TTC549 (cell line): ENCODE measurements at regions not wholly inside any gene's neighbourhood (a gene's known extent, or its start where the extent isn't known, plus 50 kb on each side); places are given as distances from the start of the nearest gene placed in this dataset.
"Not testable (repeated sequence)": the region's sequence is repeated elsewhere in the genome, so short reads cannot be mapped to it uniquely, and the experiment has no call there.

Source experiments
- FAIRE-seq: peaks from 2 replicates; lab custom pipeline; 2012; peaks lifted over from hg19 to GRCh38; lab: Jason Lieb, UNC

DNA sequence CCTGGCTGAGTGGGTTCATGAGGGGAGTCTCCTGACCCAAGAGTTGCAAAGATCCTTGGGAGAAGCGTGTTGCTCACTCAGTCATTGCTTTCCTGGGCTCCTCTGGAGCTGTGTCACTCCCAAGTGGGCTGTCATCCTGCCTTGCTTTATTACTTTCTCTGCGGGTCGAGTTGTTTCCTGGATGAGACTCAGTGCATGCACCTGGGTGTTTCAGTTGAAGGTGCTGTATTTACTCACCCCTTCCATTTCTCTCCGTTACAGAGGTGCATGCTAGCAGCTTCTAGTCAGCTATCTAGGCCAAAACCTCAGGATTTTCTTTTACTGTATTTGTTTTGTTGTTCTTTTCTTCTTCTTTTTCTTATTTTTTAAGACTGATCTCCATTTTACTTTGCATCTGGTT, 785.5 kb upstream of the EDIL3 start:
- no peak for FAIRE-seq

DNA sequence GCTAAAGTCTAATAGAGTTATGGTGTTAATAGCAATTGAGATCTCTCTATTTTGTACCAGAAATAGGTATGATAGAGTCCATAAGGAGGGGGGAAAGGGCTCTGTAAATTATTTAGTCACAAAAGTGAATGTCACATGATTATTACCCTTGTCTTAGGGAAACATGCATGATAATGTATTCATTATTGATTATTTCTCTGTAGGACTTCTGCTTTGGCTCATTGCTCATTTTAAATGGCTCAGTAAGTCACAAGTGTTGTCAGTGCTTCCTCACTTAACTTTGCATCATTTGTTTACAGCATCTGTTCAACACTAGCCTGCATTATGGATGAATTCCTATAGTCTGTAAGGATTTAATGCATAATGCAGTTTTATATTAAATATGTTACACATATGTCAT, 788.8 kb upstream of the EDIL3 start:
- FAIRE-seq, result no peak

DNA sequence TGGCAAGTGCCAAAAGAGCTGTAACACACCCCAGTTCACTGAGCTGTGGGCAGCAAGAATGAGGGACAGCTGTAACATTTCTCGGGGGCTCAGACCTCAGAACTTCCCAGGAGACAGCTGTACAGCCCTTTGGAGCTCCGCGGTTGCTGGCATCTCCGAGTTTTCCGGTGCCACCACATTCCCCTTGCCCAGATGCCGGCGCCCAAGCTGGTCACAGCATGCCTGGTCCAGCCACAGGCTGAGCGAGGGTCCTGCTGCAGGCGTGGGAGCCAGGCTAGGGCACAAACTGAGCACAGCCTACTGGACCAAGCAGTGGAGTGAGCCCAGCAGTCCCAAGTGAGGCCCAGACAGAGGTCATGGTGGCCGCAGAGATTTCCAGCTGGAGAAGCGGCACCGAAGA, 797.7 kb upstream of the EDIL3 start:
- no peak for FAIRE-seq

DNA sequence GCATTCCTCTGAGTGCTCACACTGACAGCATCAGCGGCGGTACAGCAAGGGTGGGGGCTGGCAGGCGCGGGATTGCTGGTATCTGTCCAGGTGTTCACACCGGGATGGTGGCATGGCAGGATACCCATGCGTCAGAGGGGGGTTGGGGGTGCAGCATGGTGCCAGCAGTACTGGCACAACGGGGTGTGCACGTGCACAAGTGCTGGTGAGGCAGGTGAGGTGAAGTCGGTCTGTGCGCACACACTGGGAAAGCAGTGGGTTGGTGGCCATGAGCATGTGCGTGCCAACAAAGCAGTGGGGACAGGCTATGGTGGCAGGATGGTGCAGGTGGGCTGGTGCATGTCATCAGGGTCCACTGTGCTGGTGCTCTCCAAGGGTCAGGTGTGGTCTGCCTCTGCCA, 819.6 kb upstream of the EDIL3 start:
- FAIRE-seq, result no peak

DNA sequence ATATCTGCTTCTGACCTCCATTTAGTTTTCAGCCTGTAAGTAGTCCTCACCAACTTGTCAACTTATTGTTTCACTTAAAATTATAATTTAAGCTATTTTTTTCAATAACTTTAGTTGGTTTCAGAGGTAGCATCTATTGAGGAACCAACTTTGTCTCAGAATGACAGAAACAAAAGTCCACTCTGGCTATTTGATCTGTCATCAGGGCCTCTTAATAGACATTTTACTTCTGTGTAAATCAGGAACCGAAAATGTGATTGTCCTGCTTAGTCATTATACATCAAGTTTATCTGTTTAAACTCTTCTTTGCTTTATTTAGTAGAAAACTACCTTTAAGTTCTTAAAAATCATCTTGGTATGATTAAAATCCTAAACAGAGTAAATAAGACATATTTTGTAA, 820.8 kb upstream of the EDIL3 start:
- FAIRE-seq, result no peak

DNA sequence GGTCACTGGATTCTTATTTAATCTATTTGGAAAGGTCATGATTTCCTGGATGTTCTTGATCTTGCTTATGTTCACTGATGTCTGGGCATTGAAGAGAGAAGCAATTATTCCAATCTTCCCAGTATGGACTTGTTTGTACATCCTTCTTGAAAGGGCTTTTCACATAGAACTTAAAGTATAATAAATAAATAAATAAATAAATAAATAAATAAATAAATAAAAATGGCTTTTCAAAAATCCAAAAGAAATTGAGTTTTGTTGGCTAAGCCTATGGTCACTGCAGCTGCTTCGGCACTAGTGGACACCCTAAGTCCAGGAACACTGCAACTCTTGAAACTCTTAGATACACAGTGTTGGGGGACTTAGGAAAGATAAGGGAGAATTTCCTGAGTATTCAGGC, 840.7 kb upstream of the EDIL3 start:
- FAIRE-seq, result no peak

DNA sequence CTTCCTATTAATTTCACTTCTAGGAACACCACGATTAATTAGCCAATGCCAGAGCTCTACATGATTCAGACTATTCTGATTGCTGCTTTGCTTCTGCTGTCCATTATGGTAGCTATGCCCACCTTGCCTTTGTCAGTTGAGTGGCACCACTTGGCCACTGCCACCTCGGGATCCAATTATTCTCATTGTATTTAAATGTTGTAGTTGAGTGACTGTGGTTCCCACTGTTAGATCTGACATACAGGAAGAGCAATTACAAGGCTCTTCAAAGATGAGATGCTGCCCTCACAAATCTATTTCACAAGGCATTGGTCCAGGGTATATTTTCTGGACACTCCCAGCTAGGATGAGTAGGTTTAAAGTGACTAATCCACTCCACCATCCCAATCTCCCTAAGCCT, 864.5 kb upstream of the EDIL3 start:
- FAIRE-seq, result no peak

DNA sequence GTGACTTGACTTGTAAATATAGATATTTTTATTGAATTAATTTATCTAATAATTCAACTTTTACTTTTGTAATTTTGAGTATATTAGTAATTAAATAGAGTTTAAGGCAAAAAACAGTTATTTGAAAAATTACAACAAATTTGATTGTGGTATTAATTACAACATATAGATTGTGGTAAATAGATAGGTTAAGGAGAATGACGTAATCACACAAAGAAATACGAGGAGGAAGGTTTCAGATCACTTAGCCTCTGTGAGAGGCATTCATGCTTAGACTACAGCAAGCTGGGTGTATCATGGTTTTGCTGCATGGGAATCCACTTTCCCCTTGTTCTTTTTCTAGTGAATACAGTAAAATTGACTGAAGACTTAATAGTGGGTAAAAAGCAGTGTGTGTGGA, 878.4 kb upstream of the EDIL3 start:
- no peak for FAIRE-seq

DNA sequence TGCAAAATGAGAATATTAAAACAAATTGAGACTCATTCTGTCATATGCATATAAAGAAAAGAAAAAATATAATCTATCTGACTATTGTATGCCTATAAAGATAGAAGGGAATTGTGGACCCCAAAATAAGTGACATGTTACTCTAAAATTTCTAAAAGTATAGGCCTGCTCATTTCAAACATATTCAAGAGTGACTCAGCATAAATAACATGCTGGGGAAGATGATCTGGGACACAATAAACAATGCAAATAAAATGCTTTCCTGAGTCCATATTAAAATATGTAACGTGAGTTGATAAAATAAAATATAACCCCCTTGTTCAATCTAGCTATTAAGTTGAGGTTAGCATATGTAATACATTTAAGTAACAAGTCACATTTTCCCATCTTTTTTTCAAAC, 882.0 kb upstream of the EDIL3 start:
- FAIRE-seq, result no peak

DNA sequence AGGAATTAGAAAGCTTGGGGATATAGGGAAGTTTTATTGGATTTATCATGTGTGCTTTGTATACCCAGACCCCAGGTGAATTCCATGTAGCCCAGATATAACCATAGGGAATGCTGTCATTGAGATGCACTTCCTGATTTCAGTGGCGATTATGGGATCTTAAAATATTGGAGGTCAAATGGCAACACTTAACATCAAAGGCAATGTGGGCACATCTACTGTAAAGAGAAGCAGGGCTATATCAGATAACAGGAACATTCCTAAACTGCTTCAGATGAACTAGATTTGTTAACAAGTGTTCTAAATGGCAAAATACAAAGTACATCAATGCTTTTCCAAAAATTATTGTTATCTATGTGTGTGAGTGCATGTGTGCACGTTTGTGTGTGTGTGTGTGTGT, 883.5 kb upstream of the EDIL3 start:
- no peak for FAIRE-seq

DNA sequence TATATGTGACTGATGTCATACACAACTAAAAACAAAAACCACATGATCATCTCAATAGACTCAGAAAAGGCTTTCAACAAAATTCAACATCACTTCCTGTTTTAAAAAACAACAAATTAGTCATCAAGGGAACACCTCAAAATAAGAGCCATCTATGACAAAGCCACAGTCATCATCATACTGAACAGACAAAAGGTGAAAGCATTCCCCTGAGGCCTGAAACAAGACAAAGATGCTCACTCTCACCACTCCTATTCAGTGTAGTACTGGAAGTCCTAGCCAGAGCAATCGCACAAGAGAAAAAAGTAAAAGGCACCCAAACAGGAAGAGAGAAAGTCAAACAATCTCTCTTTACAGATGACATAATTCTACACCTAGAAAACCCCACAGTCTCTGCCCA, 893.5 kb upstream of the EDIL3 start:
- FAIRE-seq, result no peak

DNA sequence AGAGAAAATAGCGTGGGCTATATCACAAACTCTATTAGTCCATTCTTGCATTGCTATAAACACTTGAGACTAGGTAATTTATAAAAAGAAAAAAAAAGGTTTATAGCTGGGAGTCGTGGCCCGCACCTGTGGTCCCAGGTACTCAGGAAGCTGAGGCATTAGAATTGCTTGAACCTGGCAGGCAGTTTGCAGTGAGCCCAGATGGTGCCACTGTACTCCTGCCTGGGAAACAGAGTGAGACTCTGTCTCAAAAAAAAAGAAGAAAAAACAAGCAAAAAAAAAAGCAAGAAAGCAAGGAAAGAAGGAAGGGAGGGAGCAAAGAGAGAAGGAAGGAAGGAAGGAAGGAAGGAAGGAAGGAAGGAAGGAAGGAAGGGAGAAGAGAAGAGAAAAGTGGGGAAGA, 904.2 kb upstream of the EDIL3 start:
- no peak for FAIRE-seq

DNA sequence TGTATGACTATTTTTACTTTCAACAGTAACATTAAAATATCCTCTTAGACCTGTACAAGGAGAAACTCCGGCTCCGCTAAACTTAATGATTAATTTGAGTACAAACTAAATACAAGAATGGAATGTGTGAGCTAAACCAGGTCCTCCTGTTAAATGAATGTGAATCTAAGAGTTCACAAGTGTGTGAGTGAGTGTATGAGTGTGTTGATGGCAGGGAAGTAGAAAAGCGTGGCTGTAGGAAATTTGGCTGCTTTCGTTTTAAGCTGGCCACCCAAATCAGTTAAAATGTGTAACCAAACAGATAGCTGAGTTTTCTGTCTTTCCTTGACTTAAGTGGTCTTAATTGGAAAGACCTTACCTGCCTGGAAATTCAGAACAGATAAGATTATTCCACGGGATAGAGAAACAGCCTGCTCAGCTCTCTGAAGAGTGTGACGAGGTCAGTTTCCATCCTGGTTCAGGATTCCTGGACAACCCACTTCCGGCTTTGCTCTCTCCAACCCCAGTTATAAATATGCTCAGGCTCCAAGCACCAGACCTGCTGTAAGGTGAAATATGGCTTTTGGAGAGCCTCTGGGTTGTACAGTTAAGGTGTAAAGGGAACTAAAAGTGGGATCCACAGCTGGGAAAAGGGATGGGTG, 908.6 kb upstream of the EDIL3 start:
- no peak for FAIRE-seq

DNA sequence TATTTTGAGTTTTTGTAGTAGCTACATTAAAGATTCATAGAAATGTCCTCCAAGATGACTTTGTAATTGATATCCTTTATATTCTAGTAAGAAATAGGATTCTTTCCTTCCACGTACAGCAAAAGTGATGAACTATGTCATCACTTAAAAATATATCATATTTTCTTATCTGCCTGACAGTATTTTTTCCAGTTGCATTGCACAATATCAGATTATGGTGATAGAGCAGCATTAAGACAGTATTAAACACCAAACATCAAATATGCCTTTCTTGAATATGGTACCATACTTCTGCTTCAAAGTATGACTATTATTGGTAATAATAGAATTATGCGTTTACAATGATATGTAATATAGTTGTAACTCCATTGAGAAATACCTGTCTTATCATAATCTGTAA, 919.8 kb upstream of the EDIL3 start:
- FAIRE-seq, result no peak

DNA sequence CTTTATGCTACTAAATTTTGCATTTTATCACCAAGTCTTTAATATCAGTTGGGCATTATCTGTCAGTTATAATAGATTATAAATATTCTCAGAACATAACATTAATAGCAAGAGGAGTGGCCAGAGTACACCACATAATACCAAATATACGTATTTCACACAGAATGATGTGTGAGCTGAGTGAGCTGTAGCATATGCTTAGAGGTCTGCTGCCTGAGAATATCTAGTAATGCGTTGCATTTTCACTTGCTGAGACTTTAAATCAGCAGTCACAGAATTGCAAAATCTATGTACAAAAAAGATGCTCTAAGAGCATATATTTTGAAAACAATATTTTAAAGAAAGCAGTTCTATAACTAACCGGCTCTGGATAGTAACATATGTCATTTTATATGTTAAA, 921.1 kb upstream of the EDIL3 start:
- FAIRE-seq, result no peak

DNA sequence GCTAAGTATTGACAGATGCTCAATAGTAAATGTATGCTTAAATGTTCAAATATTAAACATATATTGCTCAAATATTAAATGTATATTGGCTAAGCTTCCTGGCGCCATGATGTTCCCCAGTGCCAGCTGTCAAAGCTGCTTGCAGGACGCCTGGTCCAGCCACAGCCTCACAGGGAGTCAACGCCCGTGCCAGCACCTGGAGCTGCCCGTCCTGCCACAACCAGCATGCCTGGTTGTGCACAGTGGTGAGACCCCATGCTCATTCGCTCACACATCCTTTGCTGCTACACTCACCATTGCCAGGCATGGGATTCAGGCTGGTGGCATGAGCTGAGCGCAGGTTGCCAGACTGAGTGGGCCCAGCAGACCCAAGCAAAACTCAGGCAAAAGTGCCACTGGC, 926.9 kb upstream of the EDIL3 start:
- no peak for FAIRE-seq

DNA sequence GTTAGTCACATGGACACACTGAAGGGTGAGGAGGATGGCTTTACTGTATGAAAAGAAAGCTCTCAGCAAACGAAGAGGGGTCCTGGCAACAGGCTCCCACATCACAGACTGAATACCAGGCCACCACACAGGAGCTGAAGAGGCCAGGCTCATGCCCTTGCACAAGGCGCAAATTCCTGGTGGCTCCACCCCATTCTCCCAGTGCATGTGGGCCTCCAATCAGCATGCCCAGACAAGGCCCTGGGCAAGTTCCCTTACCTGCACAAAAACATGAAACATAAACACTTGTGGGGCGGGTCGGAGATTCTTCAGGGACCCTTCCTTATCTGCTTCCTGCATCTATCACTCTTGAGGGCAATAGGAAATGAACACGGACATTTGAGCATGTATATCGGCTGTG, 935.8 kb upstream of the EDIL3 start:
- FAIRE-seq, result no peak

DNA sequence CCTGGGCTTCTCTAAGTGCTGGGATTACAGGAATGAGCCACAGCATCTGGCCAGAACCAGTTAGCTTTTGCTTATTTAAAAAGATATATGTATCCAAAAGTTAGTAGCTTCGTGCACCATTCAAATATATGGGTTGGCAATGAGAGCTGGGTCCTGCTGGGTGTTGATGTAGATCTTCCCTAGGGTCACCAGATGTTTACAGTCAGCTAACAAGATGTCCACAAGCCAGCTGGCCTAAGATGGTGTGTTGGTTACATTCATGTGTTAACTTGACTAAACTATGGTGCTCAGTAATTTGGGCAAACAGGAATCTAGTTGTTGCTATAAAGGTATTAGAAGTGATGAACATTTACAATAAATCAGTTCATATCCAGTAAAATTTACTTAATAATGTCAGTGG, 948.6 kb upstream of the EDIL3 start:
- FAIRE-seq, result no peak

DNA sequence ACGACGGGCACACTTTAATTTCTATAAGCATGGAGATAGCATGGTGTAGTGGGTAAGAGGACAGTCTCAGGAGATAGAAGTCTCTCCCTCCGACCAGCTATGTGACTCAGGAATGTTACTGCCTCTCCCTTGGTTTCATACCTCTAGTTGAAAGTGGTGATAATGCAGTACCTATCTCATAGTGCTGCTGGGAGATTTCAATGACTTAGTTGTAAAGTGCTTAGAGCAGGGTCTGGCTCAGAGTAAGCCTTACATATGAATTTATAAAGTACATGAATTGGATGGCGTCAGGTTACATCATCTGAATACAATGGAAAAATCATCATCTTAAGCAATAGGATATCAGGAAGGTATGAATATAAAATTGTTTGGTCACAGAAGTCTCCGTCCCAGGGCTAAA, 952.8 kb upstream of the EDIL3 start:
- no peak for FAIRE-seq

DNA sequence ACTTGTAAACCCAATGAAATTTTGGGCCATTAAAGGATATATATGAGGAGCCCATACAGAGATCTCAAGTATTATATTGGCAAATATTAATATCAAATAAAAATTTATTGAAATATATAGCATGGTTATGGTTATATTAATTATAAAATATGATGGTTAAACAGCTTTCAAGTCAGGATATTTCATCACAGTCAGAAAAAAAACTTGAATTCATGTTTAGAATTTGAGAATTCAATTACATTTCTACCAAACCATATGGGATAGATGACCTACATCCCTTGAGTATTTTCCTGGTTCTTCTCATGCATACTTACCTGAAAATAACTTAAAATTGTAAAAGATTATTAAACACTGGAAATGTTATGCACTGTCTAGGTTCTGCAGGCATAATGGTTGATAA, 956.1 kb upstream of the EDIL3 start:
- FAIRE-seq, result no peak

DNA sequence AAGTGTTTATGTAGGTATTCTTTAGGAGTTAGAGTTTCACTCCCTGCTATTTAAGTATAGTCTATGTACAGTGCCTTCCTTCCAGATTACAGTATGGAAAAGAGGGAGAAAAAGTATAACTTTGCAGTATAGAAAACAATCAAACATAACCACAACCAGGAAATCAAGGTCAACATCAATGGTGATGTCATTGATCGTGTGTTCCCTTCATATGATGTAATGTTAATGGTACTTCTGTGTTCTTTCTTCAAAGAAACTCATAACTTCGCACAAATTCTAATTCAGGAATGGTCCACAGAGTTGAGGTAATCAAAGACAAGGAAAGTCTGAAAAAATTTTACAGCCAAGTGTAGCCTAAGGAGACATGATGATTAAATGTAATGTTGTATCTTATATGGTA, 961.1 kb upstream of the EDIL3 start:
- FAIRE-seq, result no peak

DNA sequence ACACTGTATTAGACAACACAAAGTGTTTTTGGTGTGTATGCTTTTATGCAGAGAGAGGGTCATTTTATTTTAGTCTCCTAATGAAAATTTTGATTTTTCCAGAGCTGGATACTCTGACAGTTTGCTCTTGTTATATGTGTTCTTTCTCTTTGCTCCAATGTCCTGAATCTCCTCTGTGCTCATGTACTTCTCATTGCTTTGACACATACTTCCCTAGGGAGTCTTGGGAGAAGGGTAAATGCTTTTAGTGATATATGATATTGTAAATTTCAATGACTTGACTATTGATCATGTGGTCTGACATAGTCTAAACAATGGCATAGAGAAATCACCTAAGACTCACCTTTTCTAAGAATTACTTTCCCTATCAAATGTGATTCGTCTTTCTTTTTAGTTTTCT, 972.6 kb upstream of the EDIL3 start:
- no peak for FAIRE-seq

DNA sequence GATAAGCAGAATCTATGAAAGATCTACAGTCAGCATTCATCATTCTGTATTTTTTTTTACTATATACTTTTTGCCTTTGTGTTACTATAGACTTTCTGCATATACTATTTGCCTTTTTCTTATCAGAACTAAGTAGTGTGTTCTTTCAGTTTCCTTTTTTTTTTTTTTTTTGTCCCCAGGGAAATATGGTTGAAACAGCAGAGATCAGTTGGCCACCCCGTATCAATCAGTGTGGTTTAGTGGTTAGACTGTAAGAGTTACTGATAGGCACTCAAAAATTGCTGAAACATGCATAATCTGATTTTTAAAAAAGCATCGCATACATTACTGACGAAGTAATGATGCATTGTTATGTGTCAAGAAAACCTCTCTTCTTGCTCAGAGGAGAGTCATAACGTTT, 990.8 kb upstream of the EDIL3 start:
- FAIRE-seq, result no peak

DNA sequence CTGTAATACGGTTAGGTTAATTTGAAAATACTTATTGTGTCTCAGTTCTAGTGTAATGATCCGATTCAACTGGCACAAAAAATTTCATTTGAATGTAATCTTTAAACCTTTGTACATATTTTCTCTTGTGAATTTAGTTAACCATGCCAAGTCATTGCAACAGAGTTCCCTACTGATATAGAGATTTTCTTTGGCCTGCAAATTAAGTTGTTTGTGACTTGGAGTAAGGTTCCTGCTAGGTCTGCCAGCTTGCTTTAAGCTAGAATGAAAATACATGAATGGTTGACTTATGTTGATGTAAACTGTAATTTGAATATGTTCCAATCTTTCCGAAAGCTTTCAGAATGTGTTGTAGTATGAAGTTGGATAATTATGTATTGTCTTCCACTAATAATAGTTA, 1004.1 kb upstream of the EDIL3 start:
- FAIRE-seq, result no peak

DNA sequence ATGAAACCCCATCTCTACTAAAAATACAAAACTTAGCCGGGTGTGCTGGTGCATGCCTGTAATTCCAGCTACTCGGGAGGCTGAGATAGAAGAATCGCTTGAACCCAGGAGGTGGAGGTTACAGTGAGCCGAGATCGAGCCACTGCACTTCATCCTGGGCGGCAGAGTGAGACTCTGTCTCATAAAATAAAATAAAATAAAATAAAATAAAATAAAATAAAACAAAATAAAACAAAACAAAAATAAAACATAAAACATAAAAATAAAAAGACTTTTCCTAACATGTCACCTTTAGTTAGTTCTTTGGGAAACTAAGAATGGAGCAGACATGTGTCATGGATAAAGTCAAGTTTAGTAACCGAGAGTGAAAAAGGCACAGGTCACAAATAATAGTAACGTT, 1007.6 kb upstream of the EDIL3 start:
- FAIRE-seq, result not testable (repeated sequence)
